ENCODE measurements at regions not wholly inside any gene's neighbourhood (a gene's known extent, or its start where the extent isn't known, plus 50 kb on each side); places are given as distances from the start of the nearest gene placed in this dataset.
A peak's percentile ranks its signal among the peaks of the same experiment; 100 is the strongest.

DNA sequence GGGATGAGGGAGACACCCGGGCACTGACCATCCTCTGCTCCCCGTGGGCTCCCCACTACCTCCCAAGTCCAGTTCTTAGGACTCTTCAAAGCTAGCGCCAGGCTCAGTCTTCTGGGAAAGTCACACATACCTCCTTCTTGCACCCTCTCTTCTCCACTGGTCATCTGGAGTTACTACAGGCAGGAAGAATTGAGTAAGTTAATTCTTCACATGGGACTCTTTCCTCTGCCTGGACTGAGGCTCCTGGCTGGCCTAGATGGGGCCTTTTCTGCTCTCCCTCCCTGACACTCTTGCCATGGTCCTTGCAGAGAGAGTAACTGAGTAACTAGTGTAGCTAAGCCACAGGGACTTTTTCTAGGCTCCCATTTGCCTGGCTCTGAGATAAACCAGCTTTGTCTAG, 96.5 kb upstream of the CELF4 start:
- DNase-seq: no peak

DNA sequence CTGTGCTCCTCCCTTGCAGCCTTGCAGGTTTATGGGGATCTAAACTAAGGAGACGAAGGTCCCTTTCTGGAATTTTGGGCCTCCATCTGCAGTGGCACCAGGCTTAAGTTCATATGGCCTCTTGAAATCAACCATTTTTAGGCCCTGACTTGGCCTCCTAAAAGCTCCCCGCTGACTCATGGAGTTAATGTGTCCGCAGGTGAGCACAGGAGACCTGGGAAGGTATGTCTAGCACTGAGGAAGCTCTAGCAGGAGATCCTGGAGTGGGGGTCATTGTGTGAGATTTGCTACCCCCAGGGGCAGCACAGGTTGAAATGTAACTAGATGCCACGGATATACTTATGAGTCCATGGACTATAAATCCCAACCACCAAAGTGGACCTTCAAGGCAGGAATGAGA, 95.9 kb upstream of the CELF4 start:
- no peak for DNase-seq

DNA sequence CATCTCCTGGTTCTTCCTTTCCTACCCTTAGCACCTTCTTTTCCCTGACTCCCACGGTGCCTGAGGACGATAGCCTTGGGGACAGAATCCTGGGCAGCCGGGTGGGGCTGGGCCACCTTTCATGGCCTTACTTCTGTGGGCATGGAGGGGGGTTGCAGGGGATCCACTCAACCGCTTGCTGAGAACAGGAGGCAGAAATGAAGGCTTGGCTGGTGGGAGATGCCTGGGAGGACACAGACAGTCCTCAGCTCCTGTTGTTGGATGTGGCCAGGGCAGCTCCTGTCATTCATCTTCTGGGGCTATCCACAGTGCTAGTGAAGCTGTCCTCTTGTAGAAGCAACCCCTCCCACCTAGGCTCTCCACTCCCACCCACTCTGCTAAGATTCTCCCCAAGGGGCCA, 95.5 kb upstream of the CELF4 start:
- DNase-seq: no peak

DNA sequence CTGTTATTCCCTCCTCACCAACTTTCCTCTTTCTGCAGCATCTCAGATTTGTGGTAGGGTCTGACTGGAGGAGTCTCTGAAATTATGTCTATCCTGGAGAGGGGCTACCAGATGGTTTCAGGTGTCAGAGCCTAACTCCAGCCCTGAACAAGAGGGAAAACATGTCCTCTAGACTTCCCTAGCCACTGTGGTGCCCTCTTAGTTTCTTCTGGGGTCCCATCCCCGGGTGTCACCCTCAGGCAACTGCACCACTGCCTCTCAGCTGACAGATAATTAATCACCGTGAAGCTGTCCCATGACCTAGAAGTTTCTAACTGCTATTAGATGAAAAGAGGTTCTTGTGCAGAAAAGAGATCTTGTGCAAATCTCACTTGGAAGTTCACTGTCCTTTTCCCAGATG, 95.1 kb upstream of the CELF4 start:
- DNase-seq: no peak

DNA sequence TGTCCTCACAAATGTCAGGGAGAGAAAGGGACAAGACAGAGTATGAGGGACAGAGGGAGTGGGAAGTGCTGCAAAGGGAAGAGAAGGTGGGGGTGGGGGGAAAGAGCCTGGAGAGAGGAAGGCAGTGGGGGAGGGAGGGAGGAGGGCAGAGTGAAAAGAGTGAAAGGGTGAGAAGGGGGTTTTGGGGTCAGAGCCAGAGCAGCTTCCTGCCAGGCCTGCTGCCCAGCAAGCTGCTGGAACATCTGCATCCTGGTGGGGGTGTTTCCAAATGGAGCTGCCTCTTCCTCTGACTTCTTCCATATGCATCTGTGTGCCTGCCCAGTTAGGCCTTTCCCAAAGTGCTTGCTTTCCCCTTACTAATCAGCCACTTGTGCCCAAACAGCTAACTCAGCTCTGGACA, 94.3 kb upstream of the CELF4 start:
- no peak for DNase-seq

DNA sequence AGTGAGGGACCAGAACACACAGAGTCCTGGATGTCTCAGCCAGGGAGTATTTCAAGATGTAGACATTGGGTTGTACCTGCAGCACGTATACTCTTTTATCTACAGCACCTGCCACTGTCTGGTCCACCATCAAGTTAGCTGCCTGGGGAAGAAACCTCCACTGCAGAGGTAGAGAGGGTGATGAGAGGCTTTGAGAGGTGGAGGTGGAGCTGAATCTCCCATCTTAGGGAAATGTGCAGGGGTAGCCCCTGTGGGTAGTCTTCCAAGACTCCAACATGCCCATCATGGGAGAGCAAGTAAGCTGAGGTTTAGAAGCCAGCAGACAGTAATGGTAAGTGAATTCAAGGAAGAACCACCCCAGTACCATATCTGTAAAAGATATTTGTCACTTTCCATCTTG, 93.3 kb upstream of the CELF4 start:
- DNase-seq: no peak

DNA sequence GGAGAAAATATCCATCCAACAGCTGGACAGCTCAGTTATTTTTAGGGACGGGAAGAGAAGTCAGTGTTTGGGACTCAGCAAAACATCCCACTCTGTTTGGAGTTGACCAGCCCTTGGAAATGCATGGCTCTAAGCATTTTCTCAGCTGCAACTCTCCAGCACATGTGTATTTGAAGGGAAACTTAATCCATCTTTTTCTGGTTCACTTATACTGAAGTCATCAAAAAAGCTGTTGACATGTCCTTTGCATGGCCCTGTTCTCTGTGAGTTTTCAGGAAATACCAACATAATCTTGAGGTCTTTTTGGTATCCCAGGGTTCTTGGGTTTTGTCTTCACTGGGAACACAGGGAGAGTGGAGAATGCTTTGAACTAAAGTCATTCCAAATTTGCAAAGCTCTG, 91.9 kb upstream of the CELF4 start:
- no peak for DNase-seq

DNA sequence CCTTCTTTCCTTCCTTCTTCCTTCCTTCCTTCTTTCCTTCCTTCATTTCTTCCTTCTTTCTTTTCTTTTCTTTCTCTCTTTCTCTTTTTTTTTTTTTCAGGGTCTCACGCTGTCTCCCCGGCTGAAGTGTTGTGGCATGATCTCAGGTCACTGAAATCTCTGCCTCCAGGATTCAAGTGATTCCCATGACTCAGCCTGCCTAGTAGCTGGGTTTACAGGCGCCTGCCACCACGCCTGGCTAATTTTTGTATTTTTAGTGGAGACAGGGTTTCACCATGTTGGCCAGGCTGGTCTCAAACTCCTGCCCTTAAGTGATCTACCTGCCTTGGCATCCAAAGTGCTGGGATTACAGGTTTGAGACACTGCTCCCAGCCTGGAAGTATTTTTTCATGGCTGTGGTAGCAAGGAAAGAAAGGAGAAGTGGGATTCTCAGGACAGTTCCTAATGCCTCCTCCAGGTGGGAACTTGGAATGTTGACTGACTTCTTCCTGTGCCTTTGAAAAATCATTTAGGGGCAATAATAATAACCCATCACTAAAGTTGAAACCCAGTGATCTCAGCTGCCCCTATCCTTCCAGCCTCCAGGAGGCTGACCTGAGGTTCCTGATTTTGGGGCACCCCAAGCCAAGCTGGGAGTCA, 89.3 kb upstream of the CELF4 start:
- no peak for DNase-seq

DNA sequence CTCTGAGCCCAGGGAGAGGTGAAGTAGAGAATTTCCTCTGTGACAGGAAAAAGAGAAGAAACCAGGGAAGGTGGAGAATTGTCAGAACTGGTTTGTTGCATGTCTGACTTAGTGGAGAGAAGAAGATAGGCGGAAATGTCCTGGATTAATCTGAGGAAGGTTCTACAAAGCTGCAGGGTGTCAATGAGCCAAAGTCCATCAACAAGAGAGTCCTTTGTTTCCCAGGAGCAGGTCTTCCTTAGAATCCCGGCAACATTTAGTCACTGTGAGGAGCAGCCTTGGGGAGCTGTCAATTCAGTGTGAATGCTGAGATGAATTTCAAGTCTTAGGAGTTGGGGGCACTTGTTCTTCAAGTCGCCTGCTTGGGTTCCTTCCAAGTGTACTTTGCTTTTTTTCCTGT, 88.4 kb upstream of the CELF4 start:
- DNase-seq: no peak

DNA sequence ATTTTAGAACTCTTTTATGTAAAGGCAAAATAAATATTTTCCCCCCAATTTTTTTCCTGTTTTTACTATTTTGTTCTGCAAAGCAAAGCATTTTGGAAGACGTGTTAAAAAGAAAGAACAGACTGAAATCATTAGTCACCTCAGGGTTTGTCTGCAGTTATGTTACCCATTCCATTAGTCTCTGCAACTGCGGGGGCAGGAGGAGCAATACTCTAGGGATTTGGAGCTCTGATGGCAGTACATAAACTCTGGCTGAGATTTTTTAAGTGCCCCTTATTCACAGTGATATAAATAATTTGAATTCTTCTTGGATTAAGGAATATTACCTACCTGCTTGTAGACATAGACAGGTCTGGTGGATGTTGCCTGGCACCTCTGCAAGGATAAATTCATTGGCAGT, 88.0 kb upstream of the CELF4 start:
- no peak for DNase-seq

DNA sequence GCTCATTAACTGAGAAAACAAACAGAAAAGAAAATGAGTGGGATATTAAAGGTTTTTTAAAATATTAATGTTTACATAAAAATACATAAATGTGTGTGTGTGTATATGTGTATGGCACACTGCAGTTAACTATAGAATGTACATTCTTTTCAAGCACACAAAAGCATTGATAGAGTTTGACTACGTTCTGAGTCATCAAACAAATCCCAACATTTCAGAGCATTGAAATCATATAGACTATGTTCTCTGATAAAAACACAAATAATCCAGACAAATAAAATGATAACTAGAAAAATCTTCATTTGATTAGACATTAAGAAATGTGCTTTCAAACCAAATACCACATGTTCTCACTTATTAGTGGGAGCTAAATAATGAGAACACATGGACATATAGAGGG, 84.3 kb upstream of the CELF4 start:
- no peak for DNase-seq

DNA sequence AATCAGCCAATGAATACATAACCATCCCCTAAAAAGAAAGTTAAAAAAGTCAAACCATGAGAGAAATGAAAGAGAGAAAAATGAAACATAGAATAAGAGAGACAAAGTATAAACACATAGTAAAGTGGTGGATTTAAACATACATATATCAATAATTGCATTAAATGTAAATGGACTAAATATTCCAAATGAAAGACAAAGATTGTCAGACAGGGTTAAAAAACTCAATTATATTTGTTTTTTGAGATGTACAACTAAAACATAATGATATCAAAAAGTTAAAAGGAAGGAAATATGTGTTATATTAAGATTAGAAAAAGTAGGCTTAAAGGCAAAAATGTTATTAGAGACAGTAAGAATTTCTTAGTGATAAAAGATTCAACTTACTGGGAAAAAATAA, 83.8 kb upstream of the CELF4 start:
- no peak for DNase-seq

DNA sequence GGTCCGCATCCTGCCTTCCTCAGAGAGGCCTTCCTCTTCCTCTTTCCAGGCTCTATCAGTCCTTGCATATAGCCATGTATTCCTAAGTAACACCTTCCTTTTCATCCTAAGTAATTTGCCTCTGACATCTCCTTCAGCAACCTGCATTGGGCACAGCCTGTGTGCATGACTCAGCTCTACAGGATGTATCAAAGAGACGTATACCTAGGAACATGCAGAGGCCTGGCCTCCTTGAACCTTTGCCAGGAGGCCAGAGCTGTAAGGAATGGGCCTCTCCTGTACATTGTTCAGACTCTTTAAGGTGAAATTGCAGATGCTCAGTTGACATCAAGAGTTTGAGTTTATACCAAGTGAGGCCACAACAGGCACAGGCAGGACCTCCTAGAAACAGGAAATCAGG, 76.0 kb upstream of the CELF4 start:
- no peak for DNase-seq

DNA sequence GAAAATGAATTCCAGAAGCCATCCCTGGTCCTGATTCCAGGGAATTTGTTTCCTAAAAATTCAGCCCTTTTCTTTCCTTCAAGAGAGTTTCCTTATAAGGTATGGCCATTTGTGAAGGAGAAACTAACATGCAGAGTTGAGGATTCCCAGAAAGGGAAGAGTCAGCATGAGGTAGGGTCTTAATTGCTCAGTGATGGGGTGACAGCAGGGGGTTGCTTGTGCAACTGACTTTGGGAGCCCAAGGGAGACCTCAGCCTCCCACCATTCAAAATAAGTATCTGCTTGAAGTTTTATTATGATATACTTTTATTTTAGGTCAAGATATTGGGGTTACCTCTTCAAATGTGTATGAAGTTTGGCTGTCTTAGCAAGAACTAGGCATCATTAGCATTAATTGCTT, 74.9 kb upstream of the CELF4 start:
- DNase-seq: no peak

DNA sequence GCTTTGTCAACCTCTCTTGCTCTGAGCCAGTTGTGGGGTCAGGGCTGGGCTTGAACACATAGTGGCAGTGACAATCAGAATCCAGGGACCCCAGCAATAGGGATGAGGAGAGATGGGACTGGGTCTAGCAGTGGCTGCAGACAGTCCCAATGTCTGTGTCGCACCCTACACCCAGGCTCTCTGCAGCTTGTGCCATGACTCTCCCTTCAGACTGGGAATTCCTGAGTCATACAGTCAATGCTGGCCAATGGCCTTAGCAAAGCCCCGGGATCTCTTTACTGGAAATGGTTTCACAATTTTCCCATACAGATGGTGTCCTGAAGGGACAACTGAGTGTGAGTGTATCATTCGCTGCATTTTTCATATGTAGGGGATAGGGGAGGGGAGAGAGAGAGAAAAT, 74.2 kb upstream of the CELF4 start:
- no peak for DNase-seq

DNA sequence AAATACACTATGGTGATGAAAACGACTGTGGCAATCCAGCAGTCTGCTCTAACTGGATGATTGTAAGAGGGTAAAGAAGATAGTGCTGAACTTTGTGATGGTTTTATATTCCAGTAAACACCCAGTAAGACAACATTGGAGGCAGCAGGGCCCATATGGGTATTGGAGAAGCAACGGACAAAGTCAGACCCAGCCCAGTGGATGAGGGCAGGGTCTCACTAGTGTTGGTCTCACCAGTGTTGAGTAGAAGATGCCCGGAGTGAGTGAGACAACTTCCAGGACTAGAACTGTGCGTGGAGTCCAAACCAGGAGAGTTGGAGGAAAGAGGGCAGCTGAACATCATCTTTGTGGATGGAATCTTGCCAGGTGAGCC, 71.9 kb upstream of the CELF4 start:
- DNase-seq: no peak

DNA sequence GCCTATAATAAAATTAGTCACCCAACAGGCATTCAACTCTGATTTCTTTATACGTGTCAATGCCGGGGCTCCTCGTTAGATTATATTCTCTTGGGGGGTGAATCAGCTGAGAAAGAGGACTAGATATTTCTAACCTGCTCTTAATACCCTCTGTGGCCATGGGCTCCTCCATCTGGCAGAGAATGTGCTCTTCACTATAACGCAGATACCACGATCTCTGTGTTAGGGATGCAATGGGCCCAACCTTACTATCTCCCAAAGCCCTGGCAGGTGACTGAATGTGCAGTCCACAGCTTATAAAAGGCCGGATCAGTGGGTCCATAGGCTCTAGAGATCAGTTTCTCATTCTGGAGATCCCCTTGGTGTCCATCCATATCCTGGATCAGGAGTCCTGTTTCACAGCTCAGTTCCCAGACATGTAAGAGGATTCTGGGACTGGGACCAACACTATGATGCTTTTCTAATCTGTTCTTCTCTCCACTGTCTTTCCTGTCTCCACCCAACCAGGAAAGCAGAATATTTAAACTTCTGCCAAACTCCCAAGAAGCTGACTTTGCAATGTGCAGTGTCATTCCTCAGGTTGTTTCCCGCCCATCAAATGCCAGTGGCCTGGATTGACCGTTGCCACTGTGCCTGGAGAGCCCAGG, 71.4 kb upstream of the CELF4 start:
- DNase-seq: no peak

DNA sequence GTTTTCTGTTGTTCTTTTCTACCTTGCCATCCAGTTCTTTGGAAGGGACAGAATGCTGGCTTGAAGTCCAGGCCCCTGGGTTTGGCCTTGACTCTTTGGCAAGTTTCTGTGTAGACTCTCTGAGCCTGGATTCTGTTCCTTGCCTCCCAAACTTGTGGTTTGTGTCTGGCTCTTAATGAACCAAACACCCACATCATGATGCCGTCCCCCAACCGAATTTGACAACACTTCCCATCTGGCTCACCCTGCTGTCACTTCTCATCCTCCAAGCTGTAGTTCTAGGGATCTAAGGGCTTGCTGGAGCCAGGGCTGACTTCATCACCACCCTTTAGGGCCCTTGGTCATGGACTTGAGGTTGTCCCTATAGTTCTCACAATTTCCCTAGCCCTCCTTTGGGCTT, 68.9 kb upstream of the CELF4 start:
- no peak for DNase-seq

DNA sequence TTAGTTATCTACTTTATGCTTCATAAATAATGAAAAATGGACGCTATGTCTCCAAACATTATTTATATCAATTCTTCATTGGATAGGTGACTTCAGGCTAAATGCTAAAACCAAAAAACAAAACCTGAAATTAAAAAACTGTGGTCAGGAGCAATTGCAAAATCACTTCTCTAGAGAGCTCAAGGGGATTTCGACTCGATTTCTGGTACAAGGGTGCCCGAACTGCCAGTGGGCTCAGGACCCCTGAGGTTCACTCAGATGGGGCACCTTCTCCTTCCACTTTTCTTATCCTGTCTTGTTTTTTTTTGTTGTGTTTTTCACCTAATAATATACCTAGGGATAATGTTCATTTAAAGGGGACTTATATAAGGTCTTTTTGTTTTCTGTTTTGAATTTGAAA, 65.8 kb upstream of the CELF4 start:
- DNase-seq: no peak

DNA sequence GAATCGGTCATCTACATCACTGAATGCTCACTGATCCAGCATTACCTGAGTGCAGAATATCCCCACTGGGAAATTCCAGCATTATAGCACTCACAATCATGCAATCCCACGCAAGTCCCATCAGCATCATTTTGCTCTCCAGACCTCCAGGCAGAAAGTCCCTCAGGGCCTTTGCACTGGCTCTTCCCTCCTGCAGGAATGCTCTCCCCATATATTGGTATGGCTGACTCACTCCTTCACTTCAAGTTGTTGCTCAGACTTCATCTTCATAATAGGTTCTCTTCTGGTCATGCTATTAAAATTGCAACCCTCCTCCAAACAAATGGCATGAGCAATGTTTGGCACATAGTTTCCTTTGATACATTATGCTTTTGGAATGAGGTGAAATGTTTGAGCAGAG, 64.7 kb upstream of the CELF4 start:
- no peak for DNase-seq

DNA sequence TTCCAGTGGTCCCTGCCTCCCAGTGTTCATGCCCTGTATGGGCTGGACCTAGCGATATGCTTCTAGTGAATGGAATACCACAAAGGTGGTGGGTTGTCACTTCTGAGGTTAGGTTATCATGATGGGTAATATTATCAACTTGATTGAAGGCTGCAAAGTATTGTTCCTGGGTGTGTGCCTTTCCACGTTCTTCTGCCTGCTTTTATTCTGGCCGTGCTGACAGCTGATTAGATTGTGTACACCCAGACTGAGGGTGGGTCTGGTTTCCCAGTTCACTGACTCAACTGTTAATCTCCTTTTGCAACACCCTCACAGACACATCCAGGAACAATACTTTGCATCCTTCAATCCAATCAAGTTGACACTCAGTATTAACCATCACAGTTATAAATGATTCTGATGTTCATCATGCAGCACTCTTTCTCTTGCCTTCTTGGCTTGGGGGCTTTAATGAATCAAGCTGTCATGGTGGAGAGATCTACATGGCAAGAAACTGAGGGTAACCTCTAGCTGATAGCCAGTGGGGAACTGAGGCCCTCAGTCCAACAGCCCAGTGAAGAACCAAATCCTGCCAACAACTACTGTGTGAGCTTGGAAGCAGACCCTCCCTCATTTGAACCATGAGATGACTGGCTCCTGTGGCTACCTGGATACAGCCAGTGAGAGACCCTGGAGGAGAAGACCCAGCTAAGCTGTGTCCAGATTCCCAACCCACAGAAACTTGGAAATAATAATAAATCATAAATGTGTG, 63.0 kb upstream of the CELF4 start:
- DNase-seq: no peak

DNA sequence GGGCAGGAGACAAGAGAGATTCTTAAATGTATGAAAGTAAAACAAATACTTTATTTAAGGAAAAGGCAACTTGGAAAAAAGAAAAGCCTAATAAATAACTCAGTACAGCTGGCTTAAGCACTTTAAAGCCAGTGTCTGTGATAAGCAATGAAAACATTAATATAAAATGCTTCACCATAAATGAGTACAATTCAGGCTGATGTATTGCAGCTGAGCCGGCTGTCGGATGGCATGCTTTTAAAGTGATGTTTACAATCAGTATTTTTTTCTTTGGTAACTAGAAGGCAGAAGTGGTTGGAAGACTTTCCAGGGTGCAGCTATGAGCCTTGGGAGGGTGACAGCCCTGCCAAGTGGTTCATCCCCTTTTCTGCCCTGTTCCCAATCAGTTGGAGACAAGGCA, 58.7 kb upstream of the CELF4 start:
- no peak for DNase-seq

DNA sequence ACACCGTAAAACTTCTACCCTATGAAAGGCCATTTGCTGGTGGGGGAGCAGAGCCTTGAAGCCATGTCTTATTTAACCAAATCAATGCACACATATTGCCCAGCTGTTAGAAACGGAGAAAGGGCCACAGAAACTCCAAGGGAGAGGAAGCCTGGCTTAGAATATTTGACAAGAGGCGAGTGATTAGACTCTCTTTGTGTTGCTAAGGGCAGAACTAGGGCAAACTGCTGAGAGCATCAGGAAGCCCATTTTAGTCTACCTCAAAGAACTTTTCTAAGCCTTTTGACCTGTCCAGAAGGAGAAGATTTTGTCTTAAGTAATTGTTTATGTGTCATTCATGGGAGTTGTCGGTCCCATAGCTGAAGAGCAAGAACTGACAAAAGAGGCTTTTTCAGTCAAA, 54.4 kb upstream of the CELF4 start:
- no peak for DNase-seq

DNA sequence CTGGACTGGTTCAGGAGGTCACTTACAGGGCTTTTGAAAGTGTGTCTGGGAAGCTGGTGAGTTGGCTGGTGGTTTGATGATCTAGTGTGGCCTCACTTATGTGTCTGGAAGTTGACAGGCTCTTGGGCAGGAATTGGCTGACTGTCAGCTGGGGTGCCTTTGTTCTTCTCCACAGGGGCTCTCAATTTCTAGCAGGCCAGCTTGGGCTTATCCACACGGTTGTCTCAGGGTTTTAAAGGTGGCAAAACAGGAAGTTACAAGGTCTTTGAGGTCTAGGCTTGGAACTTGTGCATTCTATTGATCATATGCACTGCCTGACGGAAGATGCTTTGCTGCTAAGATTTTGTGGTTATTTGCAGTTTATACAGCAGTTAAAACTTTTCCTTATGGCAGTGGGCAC, 52.0 kb upstream of the CELF4 start:
- peak; percentile 15 for DNase-seq

All from NCI-H146 (cell line).